Keratinocyte (primary cell): ENCODE measurements at regions not wholly inside any gene's neighbourhood (a gene's known extent, or its start where the extent isn't known, plus 50 kb on each side); places are given as distances from the start of the nearest gene placed in this dataset.

ENCODE experiments used
- DNase-seq: peaks from one replicate; pipeline ENCODE4 v3.0.0-alpha.2; 2011; ENCODE audit warnings: low read depth, missing footprints, low spot score
- FAIRE-seq: peaks from 2 replicates; lab custom pipeline; 2011; peaks lifted over from hg19 to GRCh38; lab: Jason Lieb, UNC
- H2AFZ ChIP-seq: 2 replicates; pipeline ENCODE4 v1.6.0; 2012; ENCODE audit warnings: low read length, control low read depth, inconsistent platforms; ENCODE audit not compliant: control insufficient read depth
- H3K27ac ChIP-seq: 2 replicates; pipeline ENCODE4 v1.5.1; 2011; ENCODE audit warnings: low read length; ENCODE audit not compliant: control insufficient read depth, insufficient read depth
- H3K27me3 ChIP-seq: 3 replicates; pipeline ENCODE4 v1.6.0; 2011; ENCODE audit warnings: low read length; ENCODE audit not compliant: control insufficient read depth, insufficient read depth; ENCODE audit errors: extremely low read depth
- H3K36me3 ChIP-seq, 2 experiments: 2 replicates in 1 of 2; 3 replicates in 1 of 2; pipeline ENCODE4 v1.5.1; 2011; ENCODE audit warnings: low read length in 2 of 2, mild to moderate bottlenecking in 1 of 2; ENCODE audit not compliant: control insufficient read depth in 2 of 2, insufficient read depth in 2 of 2; ENCODE audit errors: extremely low read depth in 1 of 2
- H3K4me1 ChIP-seq: 3 replicates; pipeline ENCODE4 v1.5.1; 2011; ENCODE audit warnings: low read length; ENCODE audit not compliant: control insufficient read depth, insufficient read depth; ENCODE audit errors: extremely low read depth
- H3K4me2 ChIP-seq: 3 replicates; pipeline ENCODE4 v1.6.0; 2011; ENCODE audit warnings: low read depth, low read length; ENCODE audit not compliant: control insufficient read depth, insufficient read depth; ENCODE audit errors: extremely low read depth
- H3K4me3 ChIP-seq, 3 experiments: fragments of 200-600 bp in 1 of 3; sonication (generic) in 1 of 3; 2 replicates in 2 of 3; 3 replicates in 1 of 3; pipeline ENCODE4 v1.5.1; 2011 to 2016; ENCODE audit warnings: low read length in 3 of 3, mild to moderate bottlenecking in 3 of 3, control low read depth in 2 of 3, inconsistent platforms in 1 of 3, low read depth in 1 of 3, mixed read lengths in 1 of 3, mixed run types in 1 of 3, moderate library complexity in 1 of 3; ENCODE audit not compliant: control insufficient read depth in 2 of 3, insufficient read depth in 2 of 3; ENCODE audit errors: extremely low read depth in 1 of 3
- H3K79me2 ChIP-seq: 2 replicates; pipeline ENCODE4 v1.6.0; 2012; ENCODE audit warnings: low read length; ENCODE audit not compliant: control insufficient read depth, insufficient read depth
- H3K9ac ChIP-seq: 3 replicates; pipeline ENCODE4 v1.6.0; 2011; ENCODE audit warnings: low read length; ENCODE audit not compliant: control insufficient read depth, insufficient read depth; ENCODE audit errors: extremely low read depth
- H3K9me1 ChIP-seq: 3 replicates; pipeline ENCODE4 v1.6.0; 2011; ENCODE audit warnings: low read length; ENCODE audit not compliant: control insufficient read depth, insufficient read depth; ENCODE audit errors: extremely low read depth
- H3K9me3 ChIP-seq: 2 replicates; pipeline ENCODE4 v1.5.1; 2012; ENCODE audit warnings: low read depth, low read length; ENCODE audit not compliant: control insufficient read depth
- H4K20me1 ChIP-seq: 3 replicates; pipeline ENCODE4 v1.6.0; 2011; ENCODE audit warnings: low read length; ENCODE audit not compliant: control insufficient read depth, insufficient read depth; ENCODE audit errors: extremely low read depth
- EZH2 ChIP-seq: IDR thresholded peaks from one replicate; pipeline ENCODE4 v1.6.1; 2012; ENCODE audit warnings: inconsistent platforms, mild to moderate bottlenecking, low read length, moderate library complexity
- dilution Hi-C: fragments of 300-500 bp; cut with MboI; formaldehyde crosslinking; loops from one replicate; pipeline ENCODE4 v1.7.0; 2020; ENCODE audit warnings: low sequenced_read_pairs; ENCODE audit not compliant: extremely low pct_ligation_motif_present
- TF ChIP-seq, protein P1 (sequence below), 3 experiments: IDR thresholded peaks in 1 of 3; conservative IDR thresholded peaks in 1 of 3; optimal IDR thresholded peaks in 1 of 3; 2 replicates in 2 of 3; 3 replicates in 1 of 3; pipeline versions ENCODE3 to v1.5.1; 2011; ENCODE audit warnings: low read length in 3 of 3, mild to moderate bottlenecking in 3 of 3, moderate library complexity in 2 of 3, control low read depth in 1 of 3, inconsistent platforms in 1 of 3; ENCODE audit not compliant: insufficient read depth in 2 of 3; ENCODE audit errors: extremely low read depth in 1 of 3

DNA sequence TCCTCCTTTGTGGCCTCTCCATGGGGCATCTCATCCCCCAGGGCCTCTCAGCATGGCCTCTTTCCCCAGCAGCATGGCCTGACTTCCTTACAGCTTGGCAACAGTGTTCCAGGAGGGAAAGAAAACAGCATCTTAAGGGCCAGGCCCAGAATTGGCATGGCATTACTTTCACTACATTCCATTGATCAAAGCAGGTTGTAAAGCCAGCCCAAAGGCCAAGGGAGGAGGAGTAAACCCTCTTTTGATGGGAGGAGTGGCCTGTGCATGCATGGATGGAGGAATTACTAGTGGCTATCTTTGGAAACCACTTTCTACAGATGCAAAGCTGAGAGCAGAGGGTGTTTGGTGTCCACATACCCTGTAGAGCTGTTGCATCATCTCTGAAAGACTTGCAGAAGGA is 149.4 kb downstream of the AIPL1 start:
- Histone ChIP-seq H3K4me3 (no peak overlapping the region), H3K9me3 (no peaks in the 10 kb centered on the region), H3K27me3 (peaks cover 10% of the 10 kb centered on the region), H3K79me2 (no peaks in the 10 kb centered on the region), H3K4me2 (no peak overlapping the region), H3K27ac (no peak overlapping the region), H2AFZ (no peak overlapping the region), H3K4me1 (no peaks in the 10 kb centered on the region), H3K9ac (no peak overlapping the region), H3K9me1 (no peaks in the 10 kb centered on the region), H3K36me3 (no peaks in the 10 kb centered on the region), H4K20me1 (no peaks in the 10 kb centered on the region)
- DNase-seq: no peak
- dilution Hi-C loops: no loop called here
- FAIRE-seq: no peak
- TF ChIP-seq EZH2: no peak
- TF ChIP-seq, protein P1, sequence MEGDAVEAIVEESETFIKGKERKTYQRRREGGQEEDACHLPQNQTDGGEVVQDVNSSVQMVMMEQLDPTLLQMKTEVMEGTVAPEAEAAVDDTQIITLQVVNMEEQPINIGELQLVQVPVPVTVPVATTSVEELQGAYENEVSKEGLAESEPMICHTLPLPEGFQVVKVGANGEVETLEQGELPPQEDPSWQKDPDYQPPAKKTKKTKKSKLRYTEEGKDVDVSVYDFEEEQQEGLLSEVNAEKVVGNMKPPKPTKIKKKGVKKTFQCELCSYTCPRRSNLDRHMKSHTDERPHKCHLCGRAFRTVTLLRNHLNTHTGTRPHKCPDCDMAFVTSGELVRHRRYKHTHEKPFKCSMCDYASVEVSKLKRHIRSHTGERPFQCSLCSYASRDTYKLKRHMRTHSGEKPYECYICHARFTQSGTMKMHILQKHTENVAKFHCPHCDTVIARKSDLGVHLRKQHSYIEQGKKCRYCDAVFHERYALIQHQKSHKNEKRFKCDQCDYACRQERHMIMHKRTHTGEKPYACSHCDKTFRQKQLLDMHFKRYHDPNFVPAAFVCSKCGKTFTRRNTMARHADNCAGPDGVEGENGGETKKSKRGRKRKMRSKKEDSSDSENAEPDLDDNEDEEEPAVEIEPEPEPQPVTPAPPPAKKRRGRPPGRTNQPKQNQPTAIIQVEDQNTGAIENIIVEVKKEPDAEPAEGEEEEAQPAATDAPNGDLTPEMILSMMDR (optimal IDR thresholded peaks at IDR 0.05 in 1 of 3, IDR thresholded peaks at IDR 0.05 in 1 of 3, conservative IDR thresholded peaks at IDR 0.05 in 1 of 3; ENCODE audit: extremely low read depth in 1 of 3, insufficient read depth in 2 of 3, low read length in 3 of 3): no peak

DNA sequence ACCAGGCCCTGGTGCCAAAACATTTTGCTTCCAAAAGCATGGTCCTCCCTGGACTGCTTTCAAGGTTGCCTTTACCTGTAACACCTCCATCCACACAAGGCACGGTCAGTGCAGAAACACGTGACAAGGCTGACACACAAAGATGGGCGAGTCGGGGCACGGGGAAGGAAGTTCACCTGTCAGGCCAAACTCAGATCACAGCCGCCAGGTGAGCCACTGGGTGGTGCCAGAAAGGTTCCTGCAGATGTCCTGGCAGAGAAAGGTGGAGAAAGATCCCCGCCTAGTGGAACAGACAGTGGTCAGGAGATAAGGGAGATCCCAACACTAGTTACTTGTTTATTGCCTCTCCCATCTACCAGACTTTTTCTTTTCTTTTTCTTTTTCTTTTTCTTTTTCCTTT is 155.3 kb downstream of the AIPL1 start:
- no peaks in the 10 kb centered on the region for H3K9me3 ChIP-seq
- TF ChIP-seq, protein P1 (optimal IDR thresholded peaks at IDR 0.05 in 1 of 3, IDR thresholded peaks at IDR 0.05 in 1 of 3, conservative IDR thresholded peaks at IDR 0.05 in 1 of 3; ENCODE audit: extremely low read depth in 1 of 3, insufficient read depth in 2 of 3, low read length in 3 of 3): peak; percentile 73 to 89 (median 84)
- TF ChIP-seq EZH2: no peak
- FAIRE-seq: peak; percentile 67
- H3K27ac ChIP-seq: no peak overlapping the region
- H3K9me1 ChIP-seq: no peaks in the 10 kb centered on the region
- H4K20me1 ChIP-seq: no peaks in the 10 kb centered on the region
- H3K27me3 ChIP-seq: peaks cover 4% of the 10 kb centered on the region
- no peaks in the 10 kb centered on the region for H3K4me1 ChIP-seq
- H3K9ac ChIP-seq: no peak overlapping the region
- dilution Hi-C loops: no loop called here
- no peaks in the 10 kb centered on the region for H3K79me2 ChIP-seq
- H3K36me3 ChIP-seq: no peaks in the 10 kb centered on the region
- H3K4me3 ChIP-seq: no peak overlapping the region
- DNase-seq: peak; percentile 21
- H2AFZ ChIP-seq: no peak overlapping the region
- no peak overlapping the region for H3K4me2 ChIP-seq
